ENCODE measurements at regions not wholly inside any gene's neighbourhood (a gene's known extent, or its start where the extent isn't known, plus 50 kb on each side); places are given as distances from the start of the nearest gene placed in this dataset.

DNA sequence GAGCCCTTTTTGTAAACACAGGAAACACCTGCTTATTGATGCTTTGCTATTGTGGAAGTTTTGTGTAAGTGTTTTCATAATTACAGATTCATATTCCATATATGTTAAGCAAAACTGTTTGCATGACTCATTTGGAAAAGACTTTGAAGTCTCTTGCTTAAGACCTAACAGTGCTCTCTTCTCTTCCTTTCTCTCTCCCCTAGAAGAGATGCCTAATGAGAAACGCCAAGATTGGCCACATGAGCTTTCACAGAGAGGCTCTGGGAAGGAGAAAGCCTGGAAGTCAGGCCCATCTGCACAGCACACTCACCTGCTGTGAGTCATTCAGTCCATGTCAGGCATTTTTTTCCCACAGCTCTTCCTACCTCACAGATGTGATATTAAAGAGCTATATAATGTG, 101.6 kb upstream of the PALMD start:
- TF ChIP-seq CTCF (IDR thresholded peaks at IDR 0.05; ENCODE audit: insufficient read depth, low read length) (no peak), POLR2AphosphoS5 (IDR thresholded peaks at IDR 0.05; ENCODE audit: low read depth) (no peak)

Data from HL-60 (cell line).